Right ventricle myocardium inferior (tissue), 1 donor: ENCODE measurements at regions not wholly inside any gene's neighbourhood (a gene's known extent, or its start where the extent isn't known, plus 50 kb on each side); places are given as distances from the start of the nearest gene placed in this dataset.
"Not testable (repeated sequence)": the region's sequence is repeated elsewhere in the genome, so short reads cannot be mapped to it uniquely, and the experiment has no call there.

Experiments
- ATAC-seq: fragments of 200-7000 bp; cut with Tn5 transposase; one replicate; pipeline ENCODE4 v1.9.1; 2020; ENCODE audit warnings: mild to moderate bottlenecking, moderate library complexity
- DNase-seq: peaks from one replicate; pipeline ENCODE4 v3.0.0; 2021; ENCODE audit errors: missing footprints
- intact Hi-C: fragments of 100-400 bp; cut with DNase I; formaldehyde crosslinking; loops from one replicate; pipeline ENCODE4 v1.11.0; 2022
- donor health status: DM: no; HTN: yes; CAD: no; lungs with severe emphysema.

- intact Hi-C loops: no loop called here
- DNase-seq (no peak), ATAC-seq (no peak)
These were observed 200.5 kb upstream of the ST6GAL2 start for GRCh38 chr2:107086497-107086896.

- ATAC-seq: no peak
- intact Hi-C loops: no loop called here
- DNase-seq: no peak
These were observed 202.2 kb upstream of the ST6GAL2 start for GRCh38 chr2:107088156-107088555.

DNA sequence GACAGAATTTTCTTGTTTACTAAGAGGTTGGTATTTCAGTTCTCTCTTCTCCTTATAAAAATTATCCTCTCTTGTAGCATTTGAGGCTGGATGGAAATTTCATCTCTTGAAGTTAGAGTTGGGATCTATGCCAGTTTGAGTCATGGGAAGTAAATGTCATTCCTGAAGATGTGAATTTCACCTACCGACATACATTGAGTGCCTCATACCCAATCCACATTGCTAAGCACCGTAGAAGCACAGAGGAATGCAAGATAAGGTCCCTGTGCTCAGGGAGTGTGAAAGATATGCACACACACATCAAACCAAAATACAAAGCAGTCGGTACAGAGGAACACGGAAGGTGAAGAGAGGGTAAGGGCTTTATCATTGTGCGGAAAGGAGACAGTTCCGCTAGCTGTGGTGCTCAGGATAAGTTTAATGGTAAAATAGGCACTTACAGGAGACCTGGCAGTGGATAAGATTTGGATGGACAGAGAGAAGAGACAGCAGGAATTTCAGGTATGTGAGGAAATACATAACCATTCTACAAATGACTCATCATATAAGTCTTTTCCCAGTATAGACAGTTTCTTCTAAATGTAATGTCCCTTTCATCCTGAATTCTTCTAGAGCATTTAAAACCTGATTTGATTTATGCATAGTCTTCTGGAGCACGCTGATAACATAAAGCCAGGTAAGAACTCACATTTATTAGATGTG lies 205.3 kb upstream of the ST6GAL2 start:
- ATAC-seq (no peak), DNase-seq (no peak)
- intact Hi-C loops: no loop called here

GRCh38 chr2:107093426-107093957 lies 207.5 kb upstream of the ST6GAL2 start:
- ATAC-seq: no peak
- intact Hi-C loops: no loop called here
- DNase-seq: no peak

- intact Hi-C loops: no loop called here
- DNase-seq (no peak), ATAC-seq (no peak)
These were observed 208.6 kb upstream of the ST6GAL2 start for GRCh38 chr2:107094450-107094986.

- intact Hi-C loops: no loop called here
- DNase-seq (no peak), ATAC-seq (no peak)
These were observed 216.2 kb upstream of the ST6GAL2 start for GRCh38 chr2:107102176-107102575.

GRCh38 chr2:107107351-107107750 lies 221.4 kb upstream of the ST6GAL2 start:
- ATAC-seq: no peak
- intact Hi-C loops: no loop called here
- DNase-seq: no peak

DNA sequence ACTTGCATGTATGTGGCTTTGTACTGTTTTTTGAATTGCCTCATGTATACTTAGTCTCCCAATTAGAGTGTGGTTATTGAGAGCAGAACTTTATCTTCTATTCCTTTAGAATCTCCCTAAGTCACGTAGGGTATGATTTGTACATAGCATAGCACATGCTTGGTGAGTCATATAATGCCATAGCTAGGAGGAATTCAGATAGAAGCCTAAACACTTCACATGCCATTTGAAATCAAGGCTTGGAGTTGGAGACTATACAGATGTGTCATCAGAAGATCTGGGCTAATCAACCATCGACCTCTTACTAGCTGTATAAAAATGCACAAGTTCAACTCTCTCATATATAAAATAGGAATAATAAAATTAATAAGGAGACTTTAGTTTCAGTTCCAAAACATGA lies 222.6 kb upstream of the ST6GAL2 start:
- ATAC-seq (no peak), DNase-seq (no peak)
- intact Hi-C loops: no loop called here

DNA sequence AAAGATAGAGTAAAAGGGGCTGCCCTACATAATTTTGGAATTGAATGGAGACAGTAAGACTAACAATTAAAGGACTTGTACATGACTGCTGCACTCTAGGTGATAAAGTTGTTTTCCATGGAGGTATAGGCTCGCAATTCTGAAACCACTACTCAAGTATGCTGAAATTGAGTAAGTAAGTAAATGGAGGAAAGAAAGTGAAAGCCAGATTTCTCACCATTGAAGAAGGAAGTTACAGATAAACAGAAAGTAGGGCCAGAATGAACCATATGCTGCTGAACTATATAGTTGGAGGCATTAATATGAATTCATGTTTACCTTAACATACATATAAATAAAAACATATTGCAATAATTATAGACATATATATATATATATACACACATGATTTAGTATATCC lies 225.7 kb upstream of the ST6GAL2 start:
- no peak for DNase-seq
- intact Hi-C loops: no loop called here
- ATAC-seq: no peak

DNA sequence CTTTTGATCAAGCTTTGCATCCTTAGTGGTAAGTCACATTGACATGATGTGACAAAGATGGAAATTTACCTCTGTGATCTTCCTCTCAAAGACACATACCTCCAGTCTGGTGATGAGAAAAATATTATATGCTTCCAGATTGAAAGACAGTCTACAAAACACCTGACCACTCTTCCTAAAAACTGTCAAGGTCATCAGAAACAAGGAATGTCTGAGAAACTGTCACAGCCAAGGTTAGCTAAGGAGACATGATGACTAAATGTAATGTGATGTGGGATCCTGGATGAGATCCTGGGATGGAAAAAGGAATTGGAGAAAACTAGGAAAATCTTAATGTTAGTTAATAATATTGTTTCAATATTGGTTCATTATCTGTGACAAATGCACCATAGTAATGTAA lies 226.6 kb upstream of the ST6GAL2 start:
- ATAC-seq: no peak
- intact Hi-C loops: no loop called here

GRCh38 chr2:107128381-107128780 lies 242.4 kb upstream of the ST6GAL2 start:
- DNase-seq (no peak), ATAC-seq (no peak)
- intact Hi-C loops: no loop called here

More for the DNA sequence above, 226.6 kb upstream of the ST6GAL2 start:
- no peak for DNase-seq

GRCh38 chr2:107132070-107132469 lies 246.1 kb upstream of the ST6GAL2 start:
- ATAC-seq (no peak), DNase-seq (no peak)
- intact Hi-C loops: no loop called here

GRCh38 chr2:107132746-107133145 lies 246.8 kb upstream of the ST6GAL2 start:
- DNase-seq: no peak
- intact Hi-C loops: no loop called here
- ATAC-seq: no peak

GRCh38 chr2:107133412-107133811 lies 247.4 kb upstream of the ST6GAL2 start:
- DNase-seq (no peak), ATAC-seq (no peak)
- intact Hi-C loops: no loop called here

DNA sequence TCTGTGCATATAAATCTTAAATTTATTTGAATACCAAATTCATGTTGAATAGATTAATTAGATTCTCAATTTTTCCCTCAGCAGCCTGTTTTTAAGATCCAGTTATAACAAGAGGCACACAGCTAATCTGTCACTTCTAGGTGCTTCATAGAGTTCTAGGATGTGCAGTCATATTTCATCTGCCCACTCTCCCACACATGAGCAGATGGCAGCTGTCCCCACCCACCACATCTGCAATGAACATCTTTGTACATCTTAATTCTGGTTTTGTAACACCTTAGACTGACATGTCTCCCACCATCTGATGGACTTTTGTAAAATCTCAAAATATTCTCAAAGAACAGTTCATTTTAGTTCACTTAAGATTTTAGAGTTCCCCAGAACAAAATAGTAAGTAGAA lies 250.8 kb upstream of the ST6GAL2 start:
- DNase-seq (no peak), ATAC-seq (no peak)
- intact Hi-C loops: no loop called here

DNA sequence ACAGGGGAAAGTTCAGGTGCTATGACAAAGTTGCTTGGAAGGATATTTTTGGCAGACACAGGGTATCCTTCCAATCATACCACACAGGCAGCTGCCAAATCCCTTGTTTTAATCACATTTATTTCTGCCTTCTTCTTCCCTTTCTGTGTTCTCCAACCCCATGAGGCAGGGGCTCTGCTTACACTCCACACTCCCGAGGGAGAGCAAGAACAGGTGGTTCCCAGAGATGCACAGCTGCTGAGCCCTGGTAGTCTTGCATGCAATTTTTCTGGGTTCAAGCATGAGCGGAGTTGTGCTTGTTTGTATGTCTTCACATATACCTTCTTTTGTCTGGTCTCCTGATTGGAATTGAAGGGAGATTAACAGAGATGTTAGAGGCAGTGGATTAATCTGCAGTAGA lies 251.7 kb upstream of the ST6GAL2 start:
- DNase-seq (no peak), ATAC-seq (no peak)
- intact Hi-C loops: no loop called here

DNA sequence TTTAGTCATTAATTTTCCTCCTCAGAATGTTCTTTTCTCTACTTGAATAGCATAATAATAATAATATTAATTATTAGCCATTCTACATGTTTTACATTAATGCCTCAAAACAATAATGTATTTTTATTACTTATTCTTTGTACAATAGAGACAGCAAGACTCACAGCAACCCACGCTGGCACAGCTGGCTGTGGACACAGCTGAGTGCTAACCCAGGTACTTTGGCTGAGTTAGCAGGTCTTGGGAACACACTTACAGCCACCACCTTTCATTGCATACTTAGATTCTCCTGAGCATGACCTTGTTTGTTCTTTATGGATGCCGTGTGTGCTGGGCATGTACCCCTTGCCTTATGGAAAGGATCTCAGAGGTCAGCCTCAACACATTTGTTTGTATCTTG lies 260.2 kb upstream of the ST6GAL2 start:
- intact Hi-C loops: no loop called here
- ATAC-seq: no peak

GRCh38 chr2:107146645-107147044 lies 260.7 kb upstream of the ST6GAL2 start:
- DNase-seq, intact Hi-C loops, ATAC-seq: not testable (repeated sequence)

More for the DNA sequence above, 260.2 kb upstream of the ST6GAL2 start:
- no peak for DNase-seq

- intact Hi-C loops: no loop called here
- ATAC-seq (no peak), DNase-seq (no peak)
These were observed 262.1 kb upstream of the ST6GAL2 start for GRCh38 chr2:107148055-107148454.

DNA sequence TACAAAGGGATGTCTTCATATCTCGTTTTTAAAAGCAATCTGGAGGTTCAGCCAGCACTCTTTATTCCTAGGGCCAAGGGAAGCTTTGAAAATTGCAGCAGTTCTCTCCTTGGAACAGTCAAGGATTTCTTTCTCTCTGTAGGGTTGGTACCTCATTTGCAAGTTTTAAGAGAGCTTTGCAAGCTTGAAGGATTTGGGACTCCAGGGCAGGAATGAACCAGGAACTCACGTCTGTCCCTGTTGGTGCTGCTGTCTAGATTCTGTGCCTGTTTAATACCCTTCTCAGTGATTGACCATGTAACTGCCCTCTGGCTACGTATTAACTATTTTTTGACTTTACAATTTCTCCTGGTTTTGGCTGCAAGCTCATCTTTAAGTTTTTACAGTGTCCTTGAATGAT lies 262.5 kb upstream of the ST6GAL2 start:
- intact Hi-C loops: no loop called here
- ATAC-seq (no peak), DNase-seq (no peak)
